Muscle layer of colon (tissue), 2 donors: ENCODE measurements at regions not wholly inside any gene's neighbourhood (a gene's known extent, or its start where the extent isn't known, plus 50 kb on each side); places are given as distances from the start of the nearest gene placed in this dataset.

ENCODE experiments used
- H3K27ac ChIP-seq: one replicate; pipeline ENCODE4 v1.7.0; 2013; ENCODE audit warnings: low read depth, mild to moderate bottlenecking, low read length, moderate library complexity
- H3K27me3 ChIP-seq, 2 donors: one replicate each; pipeline ENCODE4 v1.7.0; 2013; ENCODE audit warnings: low read length in 2 of 2, mild to moderate bottlenecking in 2 of 2; ENCODE audit not compliant: insufficient read depth in 2 of 2, control insufficient read depth in 1 of 2
- H3K36me3 ChIP-seq: one replicate; pipeline ENCODE4 v1.7.0; 2013; ENCODE audit warnings: mild to moderate bottlenecking, low read length; ENCODE audit not compliant: insufficient read depth
- H3K4me1 ChIP-seq: one replicate; pipeline ENCODE4 v1.7.0; 2013; ENCODE audit warnings: mild to moderate bottlenecking, low read length; ENCODE audit not compliant: insufficient read depth
- H3K4me3 ChIP-seq, 2 donors: one replicate each; pipeline ENCODE4 v1.7.0; 2013; ENCODE audit warnings: low read length in 2 of 2, low read depth in 1 of 2, mild to moderate bottlenecking in 1 of 2, moderate library complexity in 1 of 2
- H3K9ac ChIP-seq: one replicate; pipeline ENCODE4 v1.7.0; 2013; ENCODE audit warnings: low read length
- H3K9me3 ChIP-seq: one replicate; pipeline ENCODE4 v1.7.0; 2013; ENCODE audit warnings: mild to moderate bottlenecking, low read length
- donor health status: abdominal sarcoma.
- donor health status: Adenocarcinoma of cecum.

DNA sequence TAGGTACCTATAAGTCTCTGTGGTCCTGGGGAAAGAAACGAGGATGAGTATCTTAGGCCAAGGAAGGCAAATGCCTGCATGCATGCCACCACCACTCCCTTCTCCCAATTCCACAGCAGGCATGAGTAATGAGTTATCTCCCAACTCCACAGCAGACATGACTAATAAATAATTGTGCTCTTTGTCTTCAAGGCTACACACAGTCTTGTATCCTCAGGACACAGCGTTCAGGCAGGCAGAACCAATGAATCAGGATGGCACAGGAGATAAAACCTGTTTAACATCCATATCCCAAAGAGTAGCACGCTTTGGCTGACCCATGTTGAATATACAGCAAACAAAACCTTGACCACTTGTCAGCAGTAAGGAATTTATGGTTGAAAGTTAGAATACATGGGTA lies 229.7 kb upstream of the NFE2L3 start:
- Histone ChIP-seq H3K4me1 (no peaks in the 10 kb centered on the region), H3K4me3 (no peak overlapping the region), H3K9ac (no peak overlapping the region), H3K27me3 (no peaks in the 10 kb centered on the region), H3K27ac (no peak overlapping the region), H3K36me3 (no peaks in the 10 kb centered on the region), H3K9me3 (peaks cover 3% of the 10 kb centered on the region)

DNA sequence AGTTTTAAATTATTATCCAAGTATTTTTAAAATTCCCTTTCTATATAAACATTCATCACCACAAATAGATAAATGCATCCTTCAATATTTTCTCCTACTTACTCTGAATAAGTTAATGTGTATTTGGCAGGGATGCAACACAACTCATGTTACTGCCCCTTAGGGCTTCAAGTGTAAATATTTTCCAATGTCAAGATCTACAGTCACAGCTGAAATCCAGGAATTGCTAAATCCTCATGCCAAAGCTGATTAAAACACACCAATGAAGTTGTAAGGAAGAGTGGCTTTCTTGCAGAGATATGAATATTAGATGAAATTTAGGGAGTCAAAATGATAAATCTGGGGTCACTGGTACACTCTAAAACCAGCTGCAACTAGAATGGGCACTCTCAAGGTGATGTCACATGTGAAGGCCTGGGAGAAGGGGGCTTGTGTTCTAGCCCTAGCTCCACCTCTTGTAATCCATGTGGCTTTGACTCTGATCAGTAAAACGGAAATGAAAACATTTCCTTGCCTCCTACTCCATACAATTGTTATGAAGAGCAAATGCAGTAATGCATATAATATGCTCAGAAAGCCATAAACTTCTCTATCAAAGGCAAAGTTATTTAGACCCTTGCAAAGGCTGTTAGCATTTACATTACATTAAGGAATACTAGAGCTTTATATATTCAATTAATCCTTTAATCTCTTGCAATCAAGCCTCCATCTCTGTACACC lies 228.1 kb upstream of the NFE2L3 start:
- Histone ChIP-seq H3K4me1 (no peaks in the 10 kb centered on the region), H3K9me3 (no peaks in the 10 kb centered on the region), H3K36me3 (no peaks in the 10 kb centered on the region), H3K4me3 (no peak overlapping the region), H3K27me3 (no peaks in the 10 kb centered on the region), H3K27ac (no peak overlapping the region), H3K9ac (no peak overlapping the region)

DNA sequence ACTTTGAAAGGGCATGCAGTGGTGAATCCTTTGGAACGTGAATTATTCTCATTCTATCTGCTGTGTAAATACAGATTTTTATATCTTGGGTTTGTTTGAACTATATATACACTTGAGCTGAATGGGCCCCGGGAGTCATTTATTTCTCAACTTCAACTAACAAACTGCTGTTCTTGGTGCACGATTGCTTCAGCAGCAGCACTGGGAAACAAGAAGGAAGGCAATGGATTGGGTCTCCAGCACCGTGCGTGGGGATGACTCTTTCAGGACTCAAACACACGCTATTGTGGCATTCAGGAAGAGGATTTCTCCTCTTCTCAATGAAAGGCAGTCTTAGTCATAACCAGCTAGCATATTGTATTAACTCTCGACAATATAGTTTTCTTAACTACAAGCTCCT lies 226.0 kb upstream of the NFE2L3 start:
- H3K27me3 ChIP-seq, result no peaks in the 10 kb centered on the region
- no peak overlapping the region for H3K27ac ChIP-seq
- H3K4me1 ChIP-seq, result no peaks in the 10 kb centered on the region
- H3K4me3 ChIP-seq, result no peak overlapping the region
- no peaks in the 10 kb centered on the region for H3K9me3 ChIP-seq
- H3K36me3 ChIP-seq, result no peaks in the 10 kb centered on the region
- H3K9ac ChIP-seq, result no peak overlapping the region

DNA sequence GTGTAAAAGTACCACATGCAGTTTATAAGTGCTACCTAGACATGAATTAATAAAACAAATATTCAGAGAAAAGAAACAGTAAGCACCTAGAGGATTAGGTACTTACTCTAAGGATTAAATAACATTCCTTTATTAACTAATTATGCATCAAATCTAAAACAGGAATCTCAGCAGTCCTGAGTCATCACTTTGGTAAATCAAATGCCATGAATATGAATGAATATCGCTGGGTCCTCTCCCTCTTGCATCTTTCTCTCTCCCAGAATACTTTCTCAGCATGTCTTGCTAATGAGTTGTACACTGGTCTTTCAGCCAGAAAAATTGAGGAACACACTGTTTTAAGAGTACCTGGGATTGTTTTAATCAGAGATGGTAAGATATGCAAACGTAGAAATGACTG lies 225.5 kb upstream of the NFE2L3 start:
- H3K4me3 ChIP-seq, result no peak overlapping the region
- H3K27me3 ChIP-seq, result no peaks in the 10 kb centered on the region
- H3K36me3 ChIP-seq, result no peaks in the 10 kb centered on the region
- H3K27ac ChIP-seq, result no peak overlapping the region
- no peak overlapping the region for H3K9ac ChIP-seq
- no peaks in the 10 kb centered on the region for H3K9me3 ChIP-seq
- no peaks in the 10 kb centered on the region for H3K4me1 ChIP-seq

DNA sequence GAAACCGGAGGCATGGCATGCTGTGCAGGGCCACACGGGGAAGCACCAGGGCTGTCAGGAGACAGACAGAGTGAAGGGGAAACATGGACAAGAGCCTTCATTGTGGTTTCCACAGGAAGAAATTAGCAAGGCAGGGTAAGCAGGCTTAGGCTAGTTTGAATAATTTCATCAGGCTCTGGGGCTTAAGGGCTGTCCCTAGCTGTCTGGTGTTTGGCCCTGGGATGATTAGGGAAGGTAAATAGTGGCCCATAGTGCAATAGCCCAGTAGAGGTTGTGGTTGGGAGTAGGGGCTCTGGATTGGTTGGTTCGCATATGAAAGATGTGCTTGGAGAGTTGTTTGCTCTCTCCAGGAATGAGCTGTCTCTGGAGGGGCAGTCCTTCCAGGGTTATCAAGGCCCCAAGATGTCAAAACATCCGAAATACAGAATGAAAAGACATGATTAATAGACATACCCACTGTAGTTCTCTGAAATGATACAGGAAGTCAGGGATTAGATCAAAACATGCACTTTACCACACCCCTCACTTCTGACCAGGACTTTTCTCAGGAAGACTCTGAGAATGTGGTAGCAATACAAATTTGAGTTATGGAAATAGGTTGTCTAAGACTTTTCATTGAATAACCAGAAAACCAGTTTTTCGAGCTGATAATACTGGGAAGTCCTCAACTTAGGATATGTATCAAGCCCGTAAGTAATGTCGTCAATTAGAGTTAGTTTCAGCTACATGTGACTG lies 224.9 kb upstream of the NFE2L3 start:
- H3K27ac ChIP-seq, result no peak overlapping the region
- H3K4me3 ChIP-seq, result no peak overlapping the region
- no peaks in the 10 kb centered on the region for H3K27me3 ChIP-seq
- H3K9ac ChIP-seq, result no peak overlapping the region
- no peaks in the 10 kb centered on the region for H3K36me3 ChIP-seq
- no peaks in the 10 kb centered on the region for H3K4me1 ChIP-seq
- H3K9me3 ChIP-seq, result no peaks in the 10 kb centered on the region

DNA sequence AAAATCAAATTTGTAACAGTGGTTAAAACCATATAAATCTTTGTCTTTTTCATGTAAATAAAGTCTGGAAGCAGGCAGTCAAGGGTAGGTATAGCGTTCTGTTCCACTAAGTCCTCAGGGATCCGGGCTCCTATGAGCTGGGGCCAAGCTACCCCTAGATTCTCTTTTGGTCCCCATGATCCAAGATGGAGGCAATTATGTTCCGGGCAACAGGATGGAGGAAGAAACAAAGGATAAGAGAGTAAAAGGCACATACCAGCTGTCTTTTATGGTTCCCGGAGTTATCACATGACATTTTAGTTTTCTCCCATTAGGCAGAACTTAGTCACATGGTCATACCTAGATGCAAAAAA lies 224.4 kb upstream of the NFE2L3 start:
- Histone ChIP-seq H3K36me3 (no peaks in the 10 kb centered on the region), H3K27ac (no peak overlapping the region), H3K4me1 (no peaks in the 10 kb centered on the region), H3K27me3 (no peaks in the 10 kb centered on the region), H3K4me3 (no peak overlapping the region), H3K9me3 (no peaks in the 10 kb centered on the region), H3K9ac (no peak overlapping the region)

DNA sequence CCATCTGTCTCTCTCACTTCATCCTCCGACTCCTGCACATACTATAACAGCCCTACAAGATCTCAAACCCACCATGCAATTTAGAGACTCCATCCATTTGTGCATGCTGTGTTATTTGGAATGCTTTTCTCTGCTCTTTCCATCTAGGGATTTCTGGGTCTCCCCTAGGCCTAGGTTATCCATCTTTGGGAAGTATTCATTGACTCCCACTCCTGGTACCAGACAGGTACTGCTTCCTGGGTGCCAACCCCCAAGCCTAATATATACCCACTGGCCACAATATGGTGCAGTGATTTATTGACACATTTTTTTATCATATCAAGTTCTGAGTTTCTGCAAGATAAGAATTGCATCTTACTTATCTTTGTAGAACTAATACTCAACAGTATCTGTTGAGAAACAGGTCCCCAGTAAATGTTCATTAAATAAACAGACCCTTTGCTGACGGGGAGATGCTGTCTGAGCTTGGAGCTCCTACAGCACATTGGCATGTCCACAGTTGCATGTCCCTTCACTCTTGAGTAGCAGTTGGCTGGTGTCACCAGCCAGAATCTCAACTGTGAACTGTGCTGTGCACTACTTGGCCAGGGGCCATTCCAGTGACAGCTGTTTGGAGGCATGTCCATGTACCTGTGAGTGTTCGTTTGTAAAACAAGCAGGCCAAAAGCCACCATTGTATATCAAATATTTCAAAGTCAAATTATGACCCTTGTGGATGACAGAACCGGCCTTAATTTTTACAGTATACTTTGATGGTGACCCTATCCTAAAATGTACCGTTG lies 223.3 kb upstream of the NFE2L3 start:
- no peaks in the 10 kb centered on the region for H3K36me3 ChIP-seq
- no peaks in the 10 kb centered on the region for H3K27me3 ChIP-seq
- H3K4me3 ChIP-seq, result no peak overlapping the region
- no peaks in the 10 kb centered on the region for H3K4me1 ChIP-seq
- H3K9ac ChIP-seq, result no peak overlapping the region
- H3K9me3 ChIP-seq, result no peaks in the 10 kb centered on the region
- H3K27ac ChIP-seq, result no peak overlapping the region

DNA sequence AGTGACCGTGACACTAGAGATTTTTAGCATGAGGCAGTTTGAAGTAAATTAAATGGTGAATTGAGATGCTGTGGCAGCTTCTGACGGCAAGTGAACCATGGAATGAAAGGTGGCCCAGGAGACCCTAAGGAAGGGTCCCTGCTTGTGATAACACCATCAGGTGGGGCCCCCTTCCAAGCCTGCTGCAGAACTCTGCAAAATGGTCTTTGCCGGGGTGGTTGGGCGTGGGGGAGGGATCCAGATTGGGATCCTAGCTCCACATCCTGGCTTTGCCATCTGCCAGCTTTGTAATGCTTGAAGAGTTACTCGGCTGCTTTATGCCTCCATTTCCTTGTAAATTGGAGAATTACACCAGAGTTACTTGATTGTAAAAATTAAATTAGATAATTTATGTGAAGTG lies 222.6 kb upstream of the NFE2L3 start:
- no peaks in the 10 kb centered on the region for H3K27me3 ChIP-seq
- H3K36me3 ChIP-seq, result no peaks in the 10 kb centered on the region
- no peaks in the 10 kb centered on the region for H3K9me3 ChIP-seq
- H3K4me3 ChIP-seq, result no peak overlapping the region
- H3K4me1 ChIP-seq, result no peaks in the 10 kb centered on the region
- no peak overlapping the region for H3K9ac ChIP-seq
- H3K27ac ChIP-seq, result no peak overlapping the region

DNA sequence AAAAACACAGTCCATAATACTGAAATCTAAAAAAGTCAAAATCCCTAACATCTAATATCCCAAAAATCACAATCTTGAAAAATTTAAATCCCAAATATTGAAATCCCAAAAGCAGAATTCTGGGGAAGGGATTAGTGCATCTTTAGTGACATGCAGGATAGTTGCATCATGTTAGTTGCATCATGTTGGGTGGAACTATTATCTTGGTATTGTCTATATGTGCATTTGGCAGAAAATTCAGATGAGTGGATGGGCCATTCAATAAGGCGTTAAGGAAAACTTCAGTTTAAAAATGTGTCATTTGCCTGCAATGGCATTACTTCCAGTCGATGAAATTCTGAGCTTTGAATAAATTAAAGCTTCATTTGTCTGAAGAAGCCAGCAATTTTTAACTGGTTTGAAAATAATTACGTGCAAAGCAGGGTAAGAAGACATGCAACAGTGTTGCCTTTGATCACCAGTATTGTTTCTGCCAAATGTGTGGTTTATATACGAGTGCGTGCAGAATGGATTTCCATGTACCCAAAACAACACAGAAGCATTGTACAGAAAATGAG lies 221.4 kb upstream of the NFE2L3 start:
- Histone ChIP-seq H3K4me1 (no peaks in the 10 kb centered on the region), H3K27ac (no peak overlapping the region), H3K9ac (no peak overlapping the region), H3K4me3 (no peak overlapping the region), H3K9me3 (no peaks in the 10 kb centered on the region), H3K36me3 (no peaks in the 10 kb centered on the region), H3K27me3 (no peaks in the 10 kb centered on the region)

DNA sequence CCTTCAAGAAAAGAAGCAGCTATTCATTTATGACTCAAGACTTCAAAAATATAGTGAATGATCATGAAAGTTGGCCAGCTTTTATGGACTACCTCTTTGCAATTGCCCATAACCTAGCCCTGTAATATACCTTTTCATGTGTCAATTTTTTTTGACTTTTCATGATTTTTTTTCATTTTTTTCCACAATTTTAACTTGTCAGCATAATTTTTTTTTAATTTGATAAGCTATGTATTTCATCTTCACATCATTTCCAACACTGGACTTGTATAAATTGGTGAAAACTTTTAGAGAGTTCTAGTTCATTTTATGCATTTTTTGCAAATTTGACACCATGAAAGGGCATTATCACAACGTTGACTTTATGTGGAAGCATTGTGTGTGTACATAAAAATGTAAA lies 220.8 kb upstream of the NFE2L3 start:
- H3K9me3 ChIP-seq, result no peaks in the 10 kb centered on the region
- no peak overlapping the region for H3K4me3 ChIP-seq
- no peaks in the 10 kb centered on the region for H3K27me3 ChIP-seq
- no peaks in the 10 kb centered on the region for H3K36me3 ChIP-seq
- no peak overlapping the region for H3K9ac ChIP-seq
- H3K4me1 ChIP-seq, result no peaks in the 10 kb centered on the region
- H3K27ac ChIP-seq, result no peak overlapping the region

DNA sequence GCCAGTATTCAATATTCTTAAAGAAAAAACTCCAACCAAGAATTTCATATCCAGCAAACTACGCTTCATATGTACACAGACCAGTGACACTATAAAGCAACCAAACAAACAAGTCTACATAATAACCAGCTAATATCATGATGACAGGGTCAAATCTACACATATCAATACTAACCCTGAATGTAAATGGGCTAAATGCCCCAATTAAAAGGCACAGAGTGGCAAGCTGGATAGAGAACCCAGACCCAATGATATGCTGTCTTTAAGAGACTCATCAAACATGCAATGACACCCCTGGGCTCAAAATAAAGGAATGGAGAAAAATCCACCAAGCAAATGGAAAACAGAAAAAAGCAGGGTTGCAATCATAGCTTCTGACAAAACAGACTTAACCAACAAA lies 218.1 kb upstream of the NFE2L3 start:
- Histone ChIP-seq H3K36me3 (no peaks in the 10 kb centered on the region), H3K4me1 (no peaks in the 10 kb centered on the region), H3K9ac (no peak overlapping the region), H3K4me3 (no peak overlapping the region), H3K9me3 (no peaks in the 10 kb centered on the region), H3K27ac (no peak overlapping the region), H3K27me3 (no peaks in the 10 kb centered on the region)
